Activated T-cell treated with anti-CD3 and anti-CD28 coated beads, Interleukin-2, amount 50 U/mL, for 24 hours (primary cell): ENCODE measurements at regions not wholly inside any gene's neighbourhood (a gene's known extent, or its start where the extent isn't known, plus 50 kb on each side); places are given as distances from the start of the nearest gene placed in this dataset.

Experiments used
- DNase-seq: peaks from one replicate; pipeline ENCODE4 v3.0.0-alpha.2; 2020
- H3K27ac Mint-ChIP-seq: 2 replicates; pipeline ENCODE4 v1.8.0; 2020; ENCODE audit warnings: mild to moderate bottlenecking, mixed read lengths
- H3K27me3 Mint-ChIP-seq: 2 replicates; pipeline ENCODE4 v1.8.0; 2020; ENCODE audit warnings: mixed read lengths
- H3K36me3 Mint-ChIP-seq: 2 replicates; pipeline ENCODE4 v1.8.0; 2020; ENCODE audit warnings: low read depth, mixed read lengths
- H3K4me1 Mint-ChIP-seq: 2 replicates; pipeline ENCODE4 v1.8.0; 2020; ENCODE audit warnings: low read depth, mixed read lengths
- H3K4me3 Mint-ChIP-seq: 2 replicates; pipeline ENCODE4 v1.8.0; 2020; ENCODE audit warnings: mild to moderate bottlenecking, moderate library complexity, mixed read lengths
- H3K9me3 Mint-ChIP-seq: 2 replicates; pipeline ENCODE4 v1.8.0; 2020; ENCODE audit warnings: mixed read lengths

DNA sequence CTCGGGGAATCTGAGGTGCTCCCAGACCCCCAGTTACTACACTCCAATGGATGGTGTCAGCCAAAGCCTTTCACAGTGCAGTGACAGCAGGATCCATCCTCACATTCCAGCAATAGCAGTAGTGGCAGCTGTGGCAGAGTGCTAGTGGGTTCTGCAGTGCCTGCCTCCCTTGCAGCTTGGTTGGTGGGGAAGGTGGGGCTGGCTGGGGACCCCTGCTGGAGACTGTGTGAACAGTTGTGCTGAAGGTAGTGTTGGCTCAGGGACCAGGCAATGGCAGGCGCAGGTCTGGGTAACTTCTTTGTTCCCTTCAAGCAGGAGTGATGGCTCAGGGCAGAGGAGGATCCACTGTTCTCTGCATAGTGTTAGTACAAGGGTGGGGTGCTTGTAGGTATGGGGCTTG lies 343.7 kb upstream of the TRAM1L1 start:
- no peaks in the 10 kb centered on the region for H3K36me3 Mint-ChIP-seq
- H3K27ac Mint-ChIP-seq: no peak overlapping the region
- no peak for DNase-seq
- H3K4me1 Mint-ChIP-seq: no peaks in the 10 kb centered on the region
- no peaks in the 10 kb centered on the region for H3K27me3 Mint-ChIP-seq
- H3K4me3 Mint-ChIP-seq: no peak overlapping the region
- peaks cover 2% of the 10 kb centered on the region for H3K9me3 Mint-ChIP-seq

DNA sequence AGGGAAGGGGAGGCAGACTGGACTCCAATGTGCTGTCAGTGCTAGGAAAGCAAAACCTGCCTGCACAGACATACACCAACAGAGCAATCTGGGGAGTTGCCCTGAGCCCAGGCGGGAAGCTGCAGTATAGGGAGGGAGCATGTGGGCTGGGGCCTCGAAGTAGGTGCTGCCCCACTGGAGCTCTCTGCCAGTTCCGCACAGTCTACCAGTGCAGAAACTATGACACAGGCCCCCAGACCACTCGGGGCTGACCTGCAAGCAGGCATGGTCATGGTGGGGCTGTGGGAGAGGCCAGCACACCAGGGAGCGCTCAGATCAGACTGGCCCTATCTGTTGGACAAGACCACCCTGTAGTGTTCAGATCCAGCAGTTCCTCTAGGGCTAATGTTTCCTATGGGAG lies 344.1 kb upstream of the TRAM1L1 start:
- H3K4me1 Mint-ChIP-seq: no peaks in the 10 kb centered on the region

DNA sequence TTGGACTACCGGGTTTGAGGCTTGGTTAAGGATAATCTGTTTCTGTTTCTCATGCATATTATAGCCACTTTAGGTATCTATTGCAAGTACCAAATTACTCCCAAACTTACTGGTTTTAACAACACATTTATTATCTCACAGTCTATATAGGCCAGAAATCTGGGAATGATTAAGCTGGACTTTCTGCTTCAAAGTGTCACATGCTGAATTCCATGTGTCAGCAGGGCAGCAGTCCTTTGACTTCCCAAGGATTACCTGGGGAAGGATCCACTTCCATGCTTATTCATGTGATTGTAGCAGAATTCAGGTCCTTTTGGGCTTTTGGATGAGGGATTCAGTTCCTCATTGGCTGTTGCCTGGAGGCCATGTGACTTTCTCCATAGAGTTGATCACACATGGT lies 349.0 kb upstream of the TRAM1L1 start:
- H3K9me3 Mint-ChIP-seq: no peaks in the 10 kb centered on the region
- no peaks in the 10 kb centered on the region for H3K4me1 Mint-ChIP-seq
- H3K27me3 Mint-ChIP-seq: no peaks in the 10 kb centered on the region
- H3K27ac Mint-ChIP-seq: no peak overlapping the region
- H3K36me3 Mint-ChIP-seq: no peaks in the 10 kb centered on the region
- DNase-seq: no peak
- no peak overlapping the region for H3K4me3 Mint-ChIP-seq

More for the DNA sequence above, 344.1 kb upstream of the TRAM1L1 start:
- peaks cover 2% of the 10 kb centered on the region for H3K9me3 Mint-ChIP-seq
- H3K27me3 Mint-ChIP-seq: no peaks in the 10 kb centered on the region
- no peak for DNase-seq
- H3K36me3 Mint-ChIP-seq: no peaks in the 10 kb centered on the region
- no peak overlapping the region for H3K27ac Mint-ChIP-seq
- H3K4me3 Mint-ChIP-seq: no peak overlapping the region

DNA sequence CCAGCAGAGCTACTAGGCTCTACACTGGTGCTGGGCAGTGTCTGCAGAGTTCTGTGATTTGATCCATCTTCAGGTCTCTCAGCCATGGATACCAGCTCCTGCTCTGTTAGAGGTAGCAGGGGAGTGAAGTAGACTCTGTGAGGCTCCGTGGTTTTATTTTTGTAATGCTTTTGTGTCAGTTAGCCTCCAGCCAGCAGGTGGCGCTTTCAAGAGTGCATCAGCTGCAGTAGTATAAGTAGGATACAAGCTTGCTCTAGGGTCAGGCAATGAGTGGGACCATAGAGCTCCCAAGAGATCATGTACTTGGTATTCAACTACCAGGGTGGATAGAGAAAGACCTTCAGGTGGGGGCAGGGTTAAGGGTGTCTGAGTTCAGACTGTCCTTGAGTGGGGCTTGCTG lies 362.5 kb upstream of the TRAM1L1 start:
- no peak overlapping the region for H3K27ac Mint-ChIP-seq

DNA sequence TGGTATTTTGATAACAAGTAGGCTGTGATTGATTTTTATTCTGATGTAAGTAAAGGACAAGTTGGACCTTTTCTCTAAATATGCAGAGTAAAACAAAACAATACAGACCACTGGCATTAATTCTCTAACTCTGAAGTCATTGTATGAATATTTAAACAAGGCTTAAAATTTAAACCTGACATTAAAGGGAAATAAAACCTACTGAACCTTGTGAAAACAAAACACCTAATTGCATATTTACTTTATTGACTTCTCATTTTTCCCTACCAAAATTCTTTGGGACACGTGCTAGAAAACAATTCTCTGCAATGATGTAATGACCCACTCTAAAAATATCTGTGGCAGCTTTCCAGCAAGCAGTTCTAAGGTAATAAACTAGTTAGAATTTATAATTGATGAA lies 369.7 kb upstream of the TRAM1L1 start:
- Mint-ChIP-seq H3K27me3 (no peaks in the 10 kb centered on the region), H3K4me1 (no peaks in the 10 kb centered on the region), H3K36me3 (no peaks in the 10 kb centered on the region), H3K4me3 (no peak overlapping the region), H3K9me3 (peaks cover 2% of the 10 kb centered on the region), H3K27ac (no peak overlapping the region)
- DNase-seq: no peak

More for the DNA sequence above, 362.5 kb upstream of the TRAM1L1 start:
- H3K4me3 Mint-ChIP-seq: no peak overlapping the region
- no peaks in the 10 kb centered on the region for H3K27me3 Mint-ChIP-seq
- no peaks in the 10 kb centered on the region for H3K4me1 Mint-ChIP-seq
- no peaks in the 10 kb centered on the region for H3K36me3 Mint-ChIP-seq
- H3K9me3 Mint-ChIP-seq: peaks cover 5% of the 10 kb centered on the region
- DNase-seq: peak; percentile 32

DNA sequence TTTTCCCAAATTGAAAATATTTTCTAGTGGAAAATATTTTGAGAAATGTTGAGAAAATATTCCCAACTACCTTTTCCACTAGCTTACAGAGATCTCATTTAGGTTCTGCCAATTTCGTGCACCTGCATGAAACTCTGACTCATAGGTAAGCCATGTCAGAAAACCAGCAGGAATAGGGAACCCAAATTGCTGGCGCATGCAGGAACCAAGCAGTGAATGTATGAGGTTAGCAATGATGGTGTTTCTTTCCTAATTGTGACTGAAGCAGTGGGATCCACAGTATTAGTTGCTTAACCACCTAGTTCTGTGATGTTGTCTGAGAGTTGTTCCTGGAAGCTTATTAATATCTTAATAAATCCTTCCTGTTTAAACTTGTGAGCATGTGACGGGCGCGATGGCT lies 381.0 kb upstream of the TRAM1L1 start:
- Mint-ChIP-seq H3K9me3 (no peaks in the 10 kb centered on the region), H3K4me3 (no peak overlapping the region), H3K4me1 (no peaks in the 10 kb centered on the region), H3K36me3 (no peaks in the 10 kb centered on the region), H3K27me3 (no peaks in the 10 kb centered on the region), H3K27ac (no peak overlapping the region)
- no peak for DNase-seq

DNA sequence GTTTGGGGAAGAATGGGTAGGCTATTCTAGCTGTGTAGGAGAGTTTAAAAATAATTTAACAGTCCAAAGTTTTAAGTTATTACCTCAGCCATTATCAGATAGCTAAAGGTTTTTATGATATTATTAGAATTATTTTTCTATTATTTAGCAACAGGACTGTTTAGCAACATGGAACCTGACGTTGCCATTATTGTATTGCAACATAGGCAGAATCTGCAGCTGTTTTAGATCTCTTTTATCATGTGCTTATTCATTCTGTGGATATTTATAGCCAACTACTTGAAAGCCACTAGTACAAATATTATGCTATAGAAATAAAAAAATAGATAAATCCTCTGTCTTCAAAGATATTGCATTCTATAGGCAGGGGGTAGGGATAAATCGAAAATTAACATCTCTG lies 382.0 kb upstream of the TRAM1L1 start:
- Mint-ChIP-seq H3K4me1 (no peaks in the 10 kb centered on the region), H3K27ac (no peak overlapping the region), H3K9me3 (no peaks in the 10 kb centered on the region), H3K36me3 (no peaks in the 10 kb centered on the region), H3K4me3 (no peak overlapping the region), H3K27me3 (no peaks in the 10 kb centered on the region)
- no peak for DNase-seq

DNA sequence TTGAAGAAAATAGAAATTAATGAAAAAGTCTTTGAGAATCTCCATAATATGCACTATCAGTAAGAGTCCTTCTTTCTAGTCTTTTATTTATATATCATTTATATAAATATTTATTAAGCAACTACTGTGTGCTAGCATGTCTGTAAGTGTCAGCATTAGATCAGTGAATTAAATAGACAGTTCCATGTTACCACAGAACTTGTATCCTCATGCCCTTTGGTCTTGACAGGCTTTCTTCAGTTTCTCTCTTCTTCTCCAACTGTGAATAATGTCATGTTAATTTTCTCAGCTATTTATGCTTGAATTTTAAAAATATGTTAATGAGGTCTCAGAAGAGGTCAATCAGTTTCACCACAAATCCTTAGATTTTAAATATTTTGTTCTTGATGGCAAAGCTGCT lies 389.6 kb upstream of the TRAM1L1 start:
- Mint-ChIP-seq H3K27ac (no peak overlapping the region), H3K4me1 (peaks cover 2% of the 10 kb centered on the region), H3K9me3 (peaks cover 2% of the 10 kb centered on the region), H3K36me3 (no peaks in the 10 kb centered on the region), H3K4me3 (no peak overlapping the region), H3K27me3 (no peaks in the 10 kb centered on the region)
- DNase-seq: no peak

DNA sequence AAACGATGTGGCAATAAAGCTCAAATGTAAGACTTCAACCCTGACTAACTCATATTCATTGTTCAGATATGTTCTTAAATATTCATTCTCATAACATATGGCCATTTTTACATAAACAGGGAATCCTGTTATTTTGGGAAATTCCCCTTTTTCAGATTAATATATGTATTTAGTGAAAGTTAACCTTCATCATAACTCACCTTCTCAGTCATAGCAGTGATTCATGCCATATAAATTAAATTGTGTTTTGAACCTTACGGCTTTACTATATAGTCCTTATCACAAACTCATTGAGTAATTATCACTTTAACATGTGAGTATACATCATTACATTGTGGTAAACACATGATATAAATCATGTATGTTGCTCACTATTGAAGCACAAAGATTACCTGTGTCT lies 392.5 kb upstream of the TRAM1L1 start:
- Mint-ChIP-seq H3K9me3 (peaks cover 2% of the 10 kb centered on the region), H3K4me1 (peaks cover 2% of the 10 kb centered on the region), H3K27ac (no peak overlapping the region), H3K36me3 (no peaks in the 10 kb centered on the region), H3K27me3 (no peaks in the 10 kb centered on the region), H3K4me3 (no peak overlapping the region)
- DNase-seq: no peak

DNA sequence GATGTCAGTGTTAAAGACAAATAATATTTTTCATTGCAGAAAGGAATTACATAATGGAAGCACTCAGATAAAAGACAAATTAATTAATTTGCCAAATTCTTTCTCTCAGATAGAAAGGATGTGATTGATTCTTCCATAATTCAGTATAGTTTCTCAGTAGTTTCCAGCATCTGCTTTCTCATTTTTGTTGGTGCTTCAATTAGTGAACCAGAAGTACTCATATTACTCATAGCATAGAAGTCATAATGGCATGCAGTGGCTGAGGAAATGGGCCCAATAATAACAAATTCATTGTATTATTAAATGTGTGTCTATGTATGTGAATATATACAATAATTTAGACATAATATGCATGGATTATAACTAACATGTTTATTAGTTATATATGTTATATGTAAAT lies 393.3 kb upstream of the TRAM1L1 start:
- Mint-ChIP-seq H3K27ac (no peak overlapping the region), H3K36me3 (no peaks in the 10 kb centered on the region), H3K4me1 (peaks cover 2% of the 10 kb centered on the region), H3K9me3 (peaks cover 4% of the 10 kb centered on the region), H3K4me3 (no peak overlapping the region), H3K27me3 (no peaks in the 10 kb centered on the region)
- no peak for DNase-seq

DNA sequence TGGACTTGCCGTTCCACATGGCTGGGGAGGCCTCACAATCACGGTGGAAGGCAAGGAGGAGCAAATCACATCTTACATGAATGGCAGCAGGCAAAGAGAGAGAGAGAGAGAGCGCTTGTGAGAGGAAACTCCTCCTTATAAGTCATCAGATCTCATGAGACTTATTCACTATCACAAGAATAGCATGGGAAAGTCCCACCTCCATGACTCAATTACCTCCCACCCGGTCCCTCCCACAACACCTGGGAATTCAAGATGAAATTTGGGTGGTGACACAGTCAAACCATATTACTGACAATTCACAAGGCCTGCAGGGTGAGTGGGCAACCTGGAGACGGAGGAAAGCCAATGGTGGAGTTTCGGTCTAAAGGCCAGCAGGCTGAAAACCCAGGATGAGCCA lies 394.3 kb upstream of the TRAM1L1 start:
- H3K27ac Mint-ChIP-seq: no peak overlapping the region
- no peak overlapping the region for H3K4me3 Mint-ChIP-seq
- peaks cover 4% of the 10 kb centered on the region for H3K9me3 Mint-ChIP-seq
- no peaks in the 10 kb centered on the region for H3K36me3 Mint-ChIP-seq
- peaks cover 2% of the 10 kb centered on the region for H3K4me1 Mint-ChIP-seq
- no peaks in the 10 kb centered on the region for H3K27me3 Mint-ChIP-seq
- DNase-seq: peak; percentile 29

DNA sequence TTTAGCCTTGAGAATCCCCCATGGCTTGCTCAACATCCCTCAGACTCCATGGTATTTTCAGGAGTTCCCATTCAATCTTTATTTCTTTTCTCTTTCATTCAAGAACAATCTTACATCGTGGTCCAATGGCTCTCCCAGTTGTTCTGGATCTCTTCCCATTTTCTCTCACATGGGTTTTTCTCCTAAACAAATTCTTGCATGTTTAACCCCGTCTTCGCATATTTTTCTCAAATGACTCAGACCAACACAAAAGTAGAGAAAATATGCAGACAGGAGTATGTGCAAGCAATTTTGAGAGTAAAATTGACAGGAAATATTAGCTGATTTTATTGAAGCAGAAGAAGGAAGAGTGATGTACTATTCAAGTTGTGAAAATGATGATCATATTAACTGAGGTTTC lies 396.4 kb upstream of the TRAM1L1 start:
- Mint-ChIP-seq H3K4me3 (no peak overlapping the region), H3K27me3 (no peaks in the 10 kb centered on the region), H3K4me1 (peaks cover 2% of the 10 kb centered on the region), H3K27ac (no peak overlapping the region), H3K36me3 (no peaks in the 10 kb centered on the region), H3K9me3 (peaks cover 4% of the 10 kb centered on the region)
- no peak for DNase-seq

DNA sequence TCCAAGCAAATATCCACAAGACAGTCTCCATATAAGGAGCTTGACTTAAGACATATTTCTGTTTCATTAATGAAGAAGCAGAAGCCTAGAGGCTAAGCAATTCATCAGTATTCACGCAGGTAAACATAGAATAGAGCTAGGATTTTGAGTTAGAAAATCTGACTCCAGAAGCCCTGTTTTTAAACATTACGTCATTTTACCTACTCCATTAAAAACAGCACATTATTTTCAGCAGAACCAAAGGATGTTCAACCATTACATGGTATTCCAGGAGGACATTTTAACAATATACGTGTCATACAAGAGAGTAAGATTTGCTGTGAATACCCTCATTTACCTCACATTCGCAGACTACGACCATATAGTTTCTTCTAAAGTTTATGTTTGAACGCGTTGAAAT lies 403.3 kb upstream of the TRAM1L1 start:
- Mint-ChIP-seq H3K9me3 (no peaks in the 10 kb centered on the region), H3K4me1 (no peaks in the 10 kb centered on the region), H3K27me3 (no peaks in the 10 kb centered on the region), H3K4me3 (no peak overlapping the region), H3K27ac (no peak overlapping the region), H3K36me3 (no peaks in the 10 kb centered on the region)
- no peak for DNase-seq

DNA sequence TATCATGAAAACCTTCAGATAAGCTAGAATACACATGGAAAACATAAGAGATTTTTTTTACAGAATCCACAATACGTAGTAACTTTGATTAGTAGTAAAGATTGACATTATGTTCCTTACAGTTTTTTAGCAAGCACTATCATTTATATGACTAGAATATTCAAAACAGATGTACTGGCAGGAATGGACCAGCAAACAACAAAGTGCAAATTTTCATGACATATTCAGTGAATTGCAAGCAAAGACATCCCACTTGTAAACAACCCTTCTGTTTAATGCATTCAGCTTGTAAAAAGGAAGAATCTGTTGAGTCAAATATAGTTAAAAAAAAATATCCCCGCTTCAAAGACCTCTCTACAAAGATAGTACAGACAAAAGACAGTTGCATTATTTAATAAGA lies 403.7 kb upstream of the TRAM1L1 start:
- no peak overlapping the region for H3K27ac Mint-ChIP-seq
- no peak overlapping the region for H3K4me3 Mint-ChIP-seq
- H3K27me3 Mint-ChIP-seq: no peaks in the 10 kb centered on the region
- no peaks in the 10 kb centered on the region for H3K4me1 Mint-ChIP-seq
- H3K9me3 Mint-ChIP-seq: no peaks in the 10 kb centered on the region
- H3K36me3 Mint-ChIP-seq: no peaks in the 10 kb centered on the region
- no peak for DNase-seq

DNA sequence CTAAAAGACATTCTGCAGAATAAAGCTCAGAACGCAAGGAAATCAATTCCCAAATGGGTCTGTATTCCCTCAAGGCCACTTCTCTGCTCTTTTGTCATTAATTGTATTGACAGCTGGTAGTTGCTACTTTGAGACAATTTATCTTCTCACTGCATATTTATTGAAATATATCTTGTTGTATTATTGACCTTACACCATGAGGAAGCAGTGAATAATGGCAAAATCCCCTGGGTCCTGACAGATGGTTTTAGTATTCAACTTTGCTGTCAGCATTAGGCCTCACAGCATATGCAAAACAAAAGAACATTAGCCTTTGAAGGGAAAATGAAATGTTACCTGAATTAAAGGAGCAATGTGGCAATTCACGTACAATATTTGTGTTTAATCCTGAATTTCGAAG lies 406.1 kb upstream of the TRAM1L1 start:
- DNase-seq: no peak
- H3K4me3 Mint-ChIP-seq: no peak overlapping the region
- H3K27ac Mint-ChIP-seq: no peak overlapping the region
- H3K36me3 Mint-ChIP-seq: no peaks in the 10 kb centered on the region
- no peaks in the 10 kb centered on the region for H3K27me3 Mint-ChIP-seq
- no peaks in the 10 kb centered on the region for H3K4me1 Mint-ChIP-seq
- H3K9me3 Mint-ChIP-seq: no peaks in the 10 kb centered on the region

DNA sequence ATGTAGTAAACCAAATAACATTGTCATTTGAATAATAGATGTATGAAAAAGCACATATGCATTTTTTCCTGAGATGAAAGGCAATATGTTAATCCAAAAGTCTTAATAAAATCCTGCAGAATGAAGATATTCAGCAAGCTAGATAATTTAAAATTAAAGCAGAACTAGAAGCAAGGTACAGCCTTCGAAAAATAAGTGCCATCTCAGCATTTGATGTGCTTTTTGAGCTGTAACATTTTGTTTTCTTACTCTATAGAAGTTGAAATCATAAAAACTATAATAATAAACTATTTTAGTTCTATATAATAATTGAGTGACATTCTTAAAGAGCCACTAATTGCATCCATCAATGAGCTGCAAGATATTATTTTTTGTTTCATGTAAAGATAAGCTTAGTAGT lies 410.4 kb upstream of the TRAM1L1 start:
- no peak for DNase-seq
- Mint-ChIP-seq H3K4me3 (no peak overlapping the region), H3K36me3 (no peaks in the 10 kb centered on the region), H3K9me3 (peaks cover 1% of the 10 kb centered on the region), H3K4me1 (no peaks in the 10 kb centered on the region), H3K27me3 (no peaks in the 10 kb centered on the region), H3K27ac (no peak overlapping the region)
